GM13977 (cell line): ENCODE measurements at regions not wholly inside any gene's neighbourhood (a gene's known extent, or its start where the extent isn't known, plus 50 kb on each side); places are given as distances from the start of the nearest gene placed in this dataset.

Experiments used
- DNase-seq: peaks from one replicate; pipeline ENCODE4 v3.0.0; 2012; ENCODE audit warnings: low spot score
- in situ Hi-C: fragments of 300-500 bp; cut with MboI; formaldehyde crosslinking; loops from one replicate; pipeline ENCODE4 v1.12.0; 2022; ENCODE audit warnings: low sequenced_read_pairs, low pct_unique_long_range_greater_than_20kb, mixed read lengths, inconsistent platforms; ENCODE audit not compliant: unreplicated experiment
- TF ChIP-seq, protein P1 (sequence below): IDR thresholded peaks from 2 replicates; pipeline ENCODE4 v1.5.1; 2012; ENCODE audit warnings: mild to moderate bottlenecking, control low read depth; ENCODE audit not compliant: insufficient read depth; ENCODE audit errors: extremely low read depth, missing control alignments

DNA sequence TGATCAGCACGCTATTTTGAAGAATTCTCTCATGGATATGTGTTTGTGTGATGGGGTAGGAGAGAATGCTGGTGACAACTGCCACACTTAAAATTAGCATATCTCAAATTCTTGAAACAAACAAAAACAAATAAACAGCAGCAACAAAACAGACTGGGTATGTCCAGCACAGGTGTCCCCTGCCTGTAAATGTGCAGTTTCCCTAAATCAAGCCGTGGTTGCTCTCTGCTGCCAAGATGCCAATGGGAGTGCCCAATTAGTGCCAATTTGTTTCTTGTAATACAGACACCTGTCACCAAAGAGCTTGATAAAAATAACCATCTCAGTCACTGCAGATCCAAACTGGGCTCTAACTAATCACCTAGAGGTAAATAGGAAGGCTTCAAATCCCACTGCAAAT is 144.2 kb upstream of the SMARCA2 start:
- TF ChIP-seq, protein P1, sequence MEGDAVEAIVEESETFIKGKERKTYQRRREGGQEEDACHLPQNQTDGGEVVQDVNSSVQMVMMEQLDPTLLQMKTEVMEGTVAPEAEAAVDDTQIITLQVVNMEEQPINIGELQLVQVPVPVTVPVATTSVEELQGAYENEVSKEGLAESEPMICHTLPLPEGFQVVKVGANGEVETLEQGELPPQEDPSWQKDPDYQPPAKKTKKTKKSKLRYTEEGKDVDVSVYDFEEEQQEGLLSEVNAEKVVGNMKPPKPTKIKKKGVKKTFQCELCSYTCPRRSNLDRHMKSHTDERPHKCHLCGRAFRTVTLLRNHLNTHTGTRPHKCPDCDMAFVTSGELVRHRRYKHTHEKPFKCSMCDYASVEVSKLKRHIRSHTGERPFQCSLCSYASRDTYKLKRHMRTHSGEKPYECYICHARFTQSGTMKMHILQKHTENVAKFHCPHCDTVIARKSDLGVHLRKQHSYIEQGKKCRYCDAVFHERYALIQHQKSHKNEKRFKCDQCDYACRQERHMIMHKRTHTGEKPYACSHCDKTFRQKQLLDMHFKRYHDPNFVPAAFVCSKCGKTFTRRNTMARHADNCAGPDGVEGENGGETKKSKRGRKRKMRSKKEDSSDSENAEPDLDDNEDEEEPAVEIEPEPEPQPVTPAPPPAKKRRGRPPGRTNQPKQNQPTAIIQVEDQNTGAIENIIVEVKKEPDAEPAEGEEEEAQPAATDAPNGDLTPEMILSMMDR = no peak
- in situ Hi-C loops = loop anchor here (5.0 kb wide), 1 partner anchor 66 kb away; no protein-coding TSS in a partner anchor
- DNase-seq = no peak

DNA sequence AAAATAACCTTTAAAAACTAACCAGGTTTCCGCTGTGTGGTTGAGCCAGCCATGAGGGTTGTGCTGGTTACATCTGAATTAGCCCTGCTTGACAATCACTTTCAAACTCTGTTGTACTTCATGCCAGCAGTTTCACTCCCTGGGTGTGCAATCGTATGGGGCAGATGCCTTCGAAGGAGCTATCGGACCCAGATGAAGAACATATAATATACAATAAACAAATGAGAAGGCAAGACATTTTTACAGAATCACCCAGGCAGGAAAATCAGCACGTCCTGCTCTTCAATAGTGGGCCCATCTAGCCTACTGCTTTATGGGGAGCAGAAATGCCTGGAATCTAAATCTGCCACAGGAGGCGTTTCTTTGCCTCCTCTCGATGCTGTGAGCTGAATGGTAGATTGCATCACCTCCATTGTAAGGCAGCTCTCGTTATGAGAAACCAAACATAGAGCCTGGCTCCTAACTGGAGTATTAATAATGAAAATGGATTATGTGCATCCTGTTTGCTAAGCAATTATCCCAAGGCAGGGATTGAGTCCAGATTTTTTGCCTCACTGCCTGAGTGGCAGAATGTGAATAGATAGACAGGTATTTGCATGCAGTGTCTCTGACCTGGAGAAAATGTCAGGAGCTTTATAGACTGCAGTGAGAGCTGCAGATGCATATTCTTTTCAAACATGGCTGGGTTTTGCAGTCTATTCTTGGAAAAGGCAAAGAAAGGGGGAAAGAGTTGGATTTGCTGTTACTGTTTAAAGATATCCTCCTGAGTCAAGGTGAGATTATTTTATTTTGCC is 143.3 kb upstream of the SMARCA2 start:
- no peak for DNase-seq
- in situ Hi-C loops = loop anchor here (5.0 kb wide), 1 partner anchor 65 kb away; no protein-coding TSS in a partner anchor
- TF ChIP-seq, protein P1 = no peak

DNA sequence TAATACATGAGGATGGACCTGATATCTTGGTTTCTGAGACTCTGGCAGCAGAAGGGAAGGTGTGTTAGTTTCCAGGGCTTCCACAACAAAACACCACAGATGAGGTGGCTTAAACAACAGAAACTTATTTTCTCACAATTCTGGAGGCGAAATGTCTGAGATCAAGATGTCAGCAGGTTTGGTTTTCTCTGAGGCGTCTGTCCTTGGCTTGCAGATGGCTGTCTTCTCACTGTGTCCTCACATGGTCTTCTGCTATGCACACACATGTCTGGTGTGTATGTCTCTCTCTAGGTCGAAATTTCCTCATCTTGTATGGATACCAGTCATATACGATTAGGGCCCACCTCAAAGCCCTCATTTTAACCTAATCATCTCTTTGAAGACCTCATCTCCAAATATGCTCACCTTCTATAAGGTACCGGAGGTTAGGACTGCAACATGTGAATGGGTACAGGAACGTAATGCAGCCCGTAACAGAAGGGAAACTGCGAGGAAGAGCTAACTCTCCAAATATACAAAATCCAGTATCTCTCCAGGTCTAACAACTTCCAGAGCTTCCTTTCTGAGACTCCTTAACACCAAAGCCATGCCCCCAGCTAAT is 139.8 kb upstream of the SMARCA2 start:
- DNase-seq = no peak
- in situ Hi-C loops = no loop called here
- TF ChIP-seq, protein P1 = no peak

DNA sequence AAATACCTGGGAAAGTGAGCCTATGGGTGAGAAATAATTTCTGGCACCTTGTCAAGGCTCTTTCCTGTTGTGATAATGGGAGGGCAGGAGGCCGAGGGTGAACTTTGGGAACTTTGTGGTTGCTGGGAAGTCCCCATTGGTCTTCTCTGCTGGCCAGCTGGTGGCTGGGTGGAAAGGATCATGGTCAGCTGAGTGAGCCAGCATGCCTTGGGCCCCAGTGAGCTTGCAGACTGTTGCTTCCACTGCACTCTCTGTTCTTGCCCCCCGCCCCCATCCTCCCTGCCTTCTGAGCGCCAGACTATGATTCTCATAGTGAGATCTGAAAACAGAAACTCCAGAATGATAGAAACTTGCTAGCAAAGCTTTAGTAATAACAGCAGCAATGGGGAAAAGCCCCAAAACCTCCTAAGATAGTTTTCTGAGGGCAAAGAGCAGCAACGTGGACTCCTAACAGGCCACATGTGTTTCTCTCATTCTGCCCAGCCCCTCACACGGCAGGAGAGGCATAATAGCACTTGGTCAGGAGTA is 139.2 kb upstream of the SMARCA2 start:
- in situ Hi-C loops = no loop called here
- DNase-seq = peak; percentile 54
- TF ChIP-seq, protein P1 = no peak

DNA sequence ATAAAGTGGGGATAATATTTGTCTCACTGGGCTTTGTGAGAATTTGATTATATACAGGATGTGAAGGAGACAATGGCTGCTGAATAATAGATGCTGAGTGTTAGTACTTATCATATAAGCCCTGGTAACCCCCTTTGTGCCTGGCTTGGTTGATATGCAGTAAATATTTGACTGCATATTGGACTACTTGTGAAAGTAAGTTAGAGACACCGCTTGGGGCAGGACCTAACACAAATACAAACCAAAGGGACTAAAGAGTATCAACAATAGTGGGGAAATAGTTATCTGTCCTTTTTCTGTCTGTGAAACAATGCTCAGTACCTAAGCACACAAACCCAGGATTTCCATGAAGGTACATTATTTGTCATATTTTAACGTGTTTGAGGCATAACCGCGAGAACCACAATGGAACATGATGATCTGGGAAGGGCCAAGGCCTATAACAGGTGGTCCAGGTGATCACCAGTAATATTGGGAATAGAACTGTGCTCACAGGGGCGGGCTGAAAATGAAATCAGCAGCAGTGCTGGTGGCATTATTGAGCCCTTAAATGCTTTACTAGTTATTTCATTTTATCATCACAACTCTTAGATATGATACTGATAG is 138.2 kb upstream of the SMARCA2 start:
- TF ChIP-seq, protein P1 = no peak
- no peak for DNase-seq
- in situ Hi-C loops = no loop called here

DNA sequence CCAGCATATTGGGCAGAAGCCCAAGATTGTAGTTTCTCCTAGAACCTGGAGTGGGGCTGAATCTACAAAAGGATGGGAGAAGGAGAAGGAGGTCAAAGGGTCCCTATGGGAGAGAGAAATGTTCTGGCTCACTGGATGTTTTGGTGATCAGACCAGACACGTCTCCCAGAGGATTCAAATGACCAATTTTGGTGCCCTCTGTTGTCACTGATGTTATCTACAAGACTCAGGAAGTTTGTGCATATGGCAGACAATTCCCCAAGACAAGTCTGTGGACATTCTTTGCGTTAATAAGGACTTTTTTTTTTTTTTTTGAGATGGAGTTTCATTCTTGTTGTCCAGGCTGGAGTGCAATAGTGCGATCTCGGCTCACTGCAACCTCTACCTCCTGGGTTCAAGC is 137.2 kb upstream of the SMARCA2 start:
- in situ Hi-C loops = no loop called here
- DNase-seq = no peak
- TF ChIP-seq, protein P1 = no peak
